ENCODE measurements at regions not wholly inside any gene's neighbourhood (a gene's known extent, or its start where the extent isn't known, plus 50 kb on each side); places are given as distances from the start of the nearest gene placed in this dataset.

DNA sequence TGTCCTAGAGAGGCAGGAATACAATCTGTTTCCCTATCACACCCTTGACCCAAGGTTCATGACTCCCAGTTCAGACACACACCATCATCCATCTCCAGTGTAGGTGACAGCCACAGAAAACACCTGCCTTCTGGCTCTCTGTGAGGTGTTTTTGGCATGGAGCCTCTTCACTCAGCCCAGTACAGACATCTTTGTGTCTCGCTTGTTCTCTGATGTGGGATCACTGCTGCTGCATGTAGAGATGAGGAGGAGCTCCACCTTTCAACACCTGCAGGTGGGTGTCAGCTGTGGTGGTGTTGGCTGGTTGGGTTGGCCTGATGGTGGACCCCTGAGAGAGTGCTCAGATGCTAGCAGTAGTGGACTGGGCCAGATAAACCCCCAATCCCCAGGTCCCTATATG, 916.7 kb upstream of the B3GALT2 start:
- TF ChIP-seq, protein P1, sequence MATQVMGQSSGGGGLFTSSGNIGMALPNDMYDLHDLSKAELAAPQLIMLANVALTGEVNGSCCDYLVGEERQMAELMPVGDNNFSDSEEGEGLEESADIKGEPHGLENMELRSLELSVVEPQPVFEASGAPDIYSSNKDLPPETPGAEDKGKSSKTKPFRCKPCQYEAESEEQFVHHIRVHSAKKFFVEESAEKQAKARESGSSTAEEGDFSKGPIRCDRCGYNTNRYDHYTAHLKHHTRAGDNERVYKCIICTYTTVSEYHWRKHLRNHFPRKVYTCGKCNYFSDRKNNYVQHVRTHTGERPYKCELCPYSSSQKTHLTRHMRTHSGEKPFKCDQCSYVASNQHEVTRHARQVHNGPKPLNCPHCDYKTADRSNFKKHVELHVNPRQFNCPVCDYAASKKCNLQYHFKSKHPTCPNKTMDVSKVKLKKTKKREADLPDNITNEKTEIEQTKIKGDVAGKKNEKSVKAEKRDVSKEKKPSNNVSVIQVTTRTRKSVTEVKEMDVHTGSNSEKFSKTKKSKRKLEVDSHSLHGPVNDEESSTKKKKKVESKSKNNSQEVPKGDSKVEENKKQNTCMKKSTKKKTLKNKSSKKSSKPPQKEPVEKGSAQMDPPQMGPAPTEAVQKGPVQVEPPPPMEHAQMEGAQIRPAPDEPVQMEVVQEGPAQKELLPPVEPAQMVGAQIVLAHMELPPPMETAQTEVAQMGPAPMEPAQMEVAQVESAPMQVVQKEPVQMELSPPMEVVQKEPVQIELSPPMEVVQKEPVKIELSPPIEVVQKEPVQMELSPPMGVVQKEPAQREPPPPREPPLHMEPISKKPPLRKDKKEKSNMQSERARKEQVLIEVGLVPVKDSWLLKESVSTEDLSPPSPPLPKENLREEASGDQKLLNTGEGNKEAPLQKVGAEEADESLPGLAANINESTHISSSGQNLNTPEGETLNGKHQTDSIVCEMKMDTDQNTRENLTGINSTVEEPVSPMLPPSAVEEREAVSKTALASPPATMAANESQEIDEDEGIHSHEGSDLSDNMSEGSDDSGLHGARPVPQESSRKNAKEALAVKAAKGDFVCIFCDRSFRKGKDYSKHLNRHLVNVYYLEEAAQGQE (IDR thresholded peaks at IDR 0.05; ENCODE audit: insufficient read depth in 1 of 2, low read depth in 2 of 2, low read length in 2 of 2) = no peak
- no peak for TF ChIP-seq TAF1 (IDR thresholded peaks at IDR 0.05; ENCODE audit: borderline replicate concordance, insufficient read depth, low read length)
- no peak for TF ChIP-seq POLR2AphosphoS5 (IDR thresholded peaks at IDR 0.05; ENCODE audit: low read depth, low read length)
- no peak for TF ChIP-seq FOXP2 (optimal IDR thresholded peaks at IDR 0.05; ENCODE audit: borderline replicate concordance, extremely low read depth, extremely low read length, insufficient read depth)
- TF ChIP-seq SIN3A (IDR thresholded peaks at IDR 0.05; ENCODE audit: borderline replicate concordance, insufficient read depth, low read length) = no peak

DNA sequence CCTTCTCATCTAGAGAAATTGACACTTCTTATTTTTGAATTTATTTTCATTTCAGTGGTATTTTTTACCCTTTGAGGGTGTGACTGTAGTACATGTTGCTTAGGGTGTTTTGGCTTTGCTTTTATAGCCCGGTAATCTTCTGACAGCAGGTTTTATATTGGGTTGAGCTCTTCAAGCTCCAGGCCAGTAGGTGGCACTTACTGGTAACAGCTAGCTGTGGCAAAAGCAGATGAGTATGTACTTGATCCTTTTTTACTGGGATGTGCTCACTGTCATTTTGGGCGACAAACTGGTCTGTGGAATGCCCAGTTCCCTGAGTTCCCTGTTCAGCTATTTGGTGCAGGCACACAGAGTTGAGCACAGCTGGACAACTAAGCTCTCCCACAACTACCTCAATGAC, 916.2 kb upstream of the B3GALT2 start:
- TF ChIP-seq, protein P1 (IDR thresholded peaks at IDR 0.05; ENCODE audit: insufficient read depth in 1 of 2, low read depth in 2 of 2, low read length in 2 of 2) = no peak
- TF ChIP-seq POLR2AphosphoS5 (IDR thresholded peaks at IDR 0.05; ENCODE audit: low read depth, low read length) (no peak), TAF1 (IDR thresholded peaks at IDR 0.05; ENCODE audit: borderline replicate concordance, insufficient read depth, low read length) (no peak), SIN3A (IDR thresholded peaks at IDR 0.05; ENCODE audit: borderline replicate concordance, insufficient read depth, low read length) (no peak)

DNA sequence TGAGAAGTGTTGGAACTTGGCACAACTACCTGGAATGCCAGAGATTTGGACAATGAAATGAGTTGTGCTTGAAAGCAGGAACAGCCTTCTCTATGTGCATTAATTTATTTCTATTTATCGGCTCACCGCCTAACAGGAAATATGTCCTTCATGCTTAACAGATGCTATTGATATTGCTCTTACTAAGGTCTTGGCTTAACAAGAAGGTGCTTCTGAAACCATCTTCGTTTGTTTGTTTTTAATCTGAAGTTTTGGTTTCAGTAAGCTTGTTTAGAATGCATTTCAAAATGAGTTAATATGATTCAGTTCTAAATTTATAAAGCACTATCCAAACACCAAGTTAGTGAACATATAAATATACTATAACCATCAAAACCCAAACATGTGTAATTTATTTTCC, 898.3 kb upstream of the B3GALT2 start:
- TF ChIP-seq TAF1 (IDR thresholded peaks at IDR 0.05; ENCODE audit: borderline replicate concordance, insufficient read depth, low read length) (no peak), POLR2AphosphoS5 (IDR thresholded peaks at IDR 0.05; ENCODE audit: low read depth, low read length) (no peak), SIN3A (IDR thresholded peaks at IDR 0.05; ENCODE audit: borderline replicate concordance, insufficient read depth, low read length) (no peak), FOXP2 (optimal IDR thresholded peaks at IDR 0.05; ENCODE audit: borderline replicate concordance, extremely low read depth, extremely low read length, insufficient read depth) (no peak)
- TF ChIP-seq, protein P1 (IDR thresholded peaks at IDR 0.05; ENCODE audit: insufficient read depth in 1 of 2, low read depth in 2 of 2, low read length in 2 of 2) = no peak

DNA sequence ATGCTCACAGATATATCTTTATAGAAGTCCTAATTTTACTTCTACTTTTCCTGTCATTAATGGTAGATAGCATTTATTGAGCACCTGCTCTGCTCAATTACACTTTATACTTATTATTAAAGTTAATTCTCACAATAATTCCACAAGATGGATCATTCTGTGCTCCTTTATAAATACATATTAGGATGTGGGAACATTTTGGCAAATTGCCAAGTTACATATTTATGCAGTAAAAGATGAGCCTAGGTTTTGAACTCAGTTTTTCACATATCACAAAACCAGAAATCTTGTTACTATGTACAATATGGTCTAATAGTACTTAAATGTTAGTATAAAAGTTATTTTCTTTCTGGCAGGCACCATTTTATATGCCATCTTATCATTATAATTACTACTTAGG, 895.0 kb upstream of the B3GALT2 start:
- TF ChIP-seq POLR2AphosphoS5 (IDR thresholded peaks at IDR 0.05; ENCODE audit: low read depth, low read length) (no peak), TAF1 (IDR thresholded peaks at IDR 0.05; ENCODE audit: borderline replicate concordance, insufficient read depth, low read length) (no peak)

DNA sequence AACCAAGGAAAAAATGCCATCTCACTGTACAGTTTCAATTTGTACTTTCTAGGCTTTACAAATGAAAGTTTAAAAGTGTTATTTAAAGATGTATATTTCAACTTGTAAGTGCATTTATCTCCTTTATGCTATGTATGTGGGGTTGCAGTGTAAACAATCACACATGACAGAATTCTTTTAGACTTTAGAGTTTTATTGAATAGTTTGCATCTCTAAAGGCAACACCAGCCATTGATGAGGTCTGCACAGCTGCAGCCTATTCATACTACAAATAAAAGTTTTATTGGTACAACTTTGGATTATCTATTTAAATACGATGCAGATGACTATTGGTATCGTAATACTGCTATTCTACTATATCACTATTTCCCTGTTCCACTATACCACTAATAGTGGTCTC, 894.4 kb upstream of the B3GALT2 start:
- TF ChIP-seq, protein P1 (IDR thresholded peaks at IDR 0.05; ENCODE audit: insufficient read depth in 1 of 2, low read depth in 2 of 2, low read length in 2 of 2) = no peak
- TF ChIP-seq POLR2AphosphoS5 (IDR thresholded peaks at IDR 0.05; ENCODE audit: low read depth, low read length) (no peak), FOXP2 (optimal IDR thresholded peaks at IDR 0.05; ENCODE audit: borderline replicate concordance, extremely low read depth, extremely low read length, insufficient read depth) (no peak), SIN3A (IDR thresholded peaks at IDR 0.05; ENCODE audit: borderline replicate concordance, insufficient read depth, low read length) (no peak), TAF1 (IDR thresholded peaks at IDR 0.05; ENCODE audit: borderline replicate concordance, insufficient read depth, low read length) (no peak)
